ENCODE measurements at regions not wholly inside any gene's neighbourhood (a gene's known extent, or its start where the extent isn't known, plus 50 kb on each side); places are given as distances from the start of the nearest gene placed in this dataset.

GRCh38 chr2:223225266-223225665 is 173.3 kb downstream of the KCNE4 start:
- H3K27me3 ChIP-seq (ENCODE audit: control insufficient read depth, insufficient read depth, low read length) = no peaks in the 10 kb centered on the region
- in situ Hi-C loops (cut with MboI; ENCODE audit: low sequenced_read_pairs) = no loop called here
- 84% methylated on average over 3 of the region's 3 CpGs; no CpG with 5 or more reads in 1 of the 2 experiments for WGBS, 2 experiments (ENCODE audit: extremely low coverage in 2 of 2, insufficient read length in 1 of 2)
- H3K4me1 ChIP-seq (ENCODE audit: control insufficient read depth, insufficient read depth, low read length) = no peaks in the 10 kb centered on the region
- H3K27ac ChIP-seq (ENCODE audit: insufficient read depth, low read length) = no peak overlapping the region
- H4K8ac ChIP-seq (ENCODE audit: low read depth in 2 of 2, low read length in 2 of 2) = no peak overlapping the region
- no peak overlapping the region for H2BK15ac ChIP-seq (ENCODE audit: low read depth, low read length)
- no peak overlapping the region for H2BK120ac ChIP-seq (ENCODE audit: low read depth, low read length)
- no peak overlapping the region for H3K18ac ChIP-seq (ENCODE audit: low read depth, low read length)
- H2BK5ac ChIP-seq (ENCODE audit: low read depth, low read length, poor library complexity, severe bottlenecking) = no peak overlapping the region
- no peak overlapping the region for H3K4me2 ChIP-seq (ENCODE audit: low read depth, low read length)
- no peak overlapping the region for H3K4ac ChIP-seq (ENCODE audit: low read depth, low read length)
- no peak overlapping the region for H4K5ac ChIP-seq (ENCODE audit: low read depth, low read length)
- ChIA-PET POLR2A (ENCODE audit: unreplicated experiment) (no interaction called here), CTCF (interaction anchor here (0.6 kb wide), 1 partner anchor 254 kb away, joined by 3 read pairs; no protein-coding TSS in a partner anchor)
- H3K9ac ChIP-seq (ENCODE audit: low read depth, low read length) = no peak overlapping the region
- H3K4me3 ChIP-seq (ENCODE audit: insufficient read depth, low read depth, low read length) = no peak overlapping the region
- no peaks in the 10 kb centered on the region for H3K9me1 ChIP-seq (ENCODE audit: insufficient read depth, low read length)
- BruUV-seq (replicated peaks) = no TSS peak
- TF ChIP-seq RAD21 (IDR thresholded peaks at IDR 0.05; ENCODE audit: low read length) (no peak), CEBPB (IDR thresholded peaks at IDR 0.05; ENCODE audit: low read depth, low read length) (no peak), RFX5 (IDR thresholded peaks at IDR 0.05; ENCODE audit: low read depth, low read length) (no peak), MAZ (IDR thresholded peaks at IDR 0.05; ENCODE audit: borderline replicate concordance, low read depth, low read length) (no peak), RCOR1 (IDR thresholded peaks at IDR 0.05; ENCODE audit: insufficient replicate concordance, low read length) (no peak), CHD1 (IDR thresholded peaks at IDR 0.05; ENCODE audit: low read depth, low read length) (no peak), CTCF (conservative IDR thresholded peaks at IDR 0.05; ENCODE audit: low read depth, low read length) (no peak), NFE2L2 (IDR thresholded peaks at IDR 0.05; ENCODE audit: low read depth, low read length) (no peak)
- H4K20me1 ChIP-seq (ENCODE audit: insufficient read depth, low read length) = no peaks in the 10 kb centered on the region
- no peak overlapping the region for H3K56ac ChIP-seq (ENCODE audit: extremely low read depth, insufficient read depth, low read length)
- intact Hi-C loops (cut with micrococcal nuclease) = no loop called here
- H2AFZ ChIP-seq (replicated peaks; ENCODE audit: low read length, poor library complexity) = no peak overlapping the region
- H2BK20ac ChIP-seq (ENCODE audit: low read depth, low read length) = no peak overlapping the region
- DNase-seq = no peak
- H2AK5ac ChIP-seq (ENCODE audit: low read depth, low read length) = no peak overlapping the region
- no peaks in the 10 kb centered on the region for H3K9me3 ChIP-seq (ENCODE audit: control insufficient read depth, insufficient read depth, low read length)
- H3K23ac ChIP-seq (ENCODE audit: low read depth, low read length) = no peak overlapping the region
- no peak overlapping the region for H4K91ac ChIP-seq (ENCODE audit: insufficient read depth, low read depth, low read length)
- ATAC-seq (ENCODE audit: low read depth) = no peak
- no peak overlapping the region for H2AK9ac ChIP-seq (replicated peaks; ENCODE audit: low read depth, low read length, poor library complexity)
- H3K36me3 ChIP-seq (ENCODE audit: control insufficient read depth, insufficient read depth, low read length) = no peaks in the 10 kb centered on the region
- H3K14ac ChIP-seq (replicated peaks; ENCODE audit: low read depth, low read length) = no peak overlapping the region
- dilution Hi-C loops (cut with HindIII; ENCODE audit: low sequenced_read_pairs, unreplicated experiment) = no loop called here
- no peaks in the 10 kb centered on the region for H3K79me1 ChIP-seq (ENCODE audit: low read depth in 1 of 2, low read length in 2 of 2)

Measured in IMR-90 (cell line).